PFSK-1 (cell line): ENCODE measurements at regions not wholly inside any gene's neighbourhood (a gene's known extent, or its start where the extent isn't known, plus 50 kb on each side); places are given as distances from the start of the nearest gene placed in this dataset.

Source experiments
- FOXP2 ChIP-seq: optimal IDR thresholded peaks from 2 replicates; pipeline ENCODE3; 2011; ENCODE audit warnings: borderline replicate concordance, control low read depth, inconsistent platforms; ENCODE audit not compliant: insufficient read depth; ENCODE audit errors: extremely low read length, extremely low read depth
- POLR2AphosphoS5 ChIP-seq: IDR thresholded peaks from 2 replicates; pipeline ENCODE4 v1.6.1; 2012; ENCODE audit warnings: low read depth, mild to moderate bottlenecking, control low read depth, low read length, moderate library complexity
- REST ChIP-seq, 2 experiments: IDR thresholded peaks; 2 replicates each; pipeline versions ENCODE4 v1.6.1 to v1.8.0; 2011 to 2012; ENCODE audit warnings: low read depth in 2 of 2, low read length in 2 of 2, control low read depth in 1 of 2, inconsistent platforms in 1 of 2, mild to moderate bottlenecking in 1 of 2, moderate library complexity in 1 of 2; ENCODE audit not compliant: insufficient read depth in 1 of 2
- SIN3A ChIP-seq: IDR thresholded peaks from 2 replicates; pipeline ENCODE4 v1.6.1; 2012; ENCODE audit warnings: mild to moderate bottlenecking, low read length, moderate library complexity, borderline replicate concordance; ENCODE audit not compliant: insufficient read depth
- TAF1 ChIP-seq: IDR thresholded peaks from 2 replicates; pipeline ENCODE4 v1.6.1; 2012; ENCODE audit warnings: low read length, control low read depth, borderline replicate concordance; ENCODE audit not compliant: insufficient read depth

GRCh38 chr14:97029800-97030199 lies 232.6 kb downstream of the VRK1 start:
- TF ChIP-seq SIN3A (no peak), TAF1 (no peak)

- TF ChIP-seq FOXP2 (no peak), POLR2AphosphoS5 (no peak), TAF1 (no peak), SIN3A (no peak), REST (IDR thresholded peaks at IDR 0.05; ENCODE audit: insufficient read depth in 1 of 2, low read depth in 2 of 2, low read length in 2 of 2) (no peak)
Observed at GRCh38 chr14:97031530-97031929, 234.3 kb downstream of the VRK1 start.

- TF ChIP-seq REST (IDR thresholded peaks at IDR 0.05; ENCODE audit: insufficient read depth in 1 of 2, low read depth in 2 of 2, low read length in 2 of 2) (no peak), TAF1 (no peak), SIN3A (no peak), FOXP2 (no peak), POLR2AphosphoS5 (no peak)
Observed at GRCh38 chr14:97033556-97034081, 236.4 kb downstream of the VRK1 start.

- TF ChIP-seq SIN3A (no peak), FOXP2 (no peak), POLR2AphosphoS5 (no peak), REST (IDR thresholded peaks at IDR 0.05; ENCODE audit: insufficient read depth in 1 of 2, low read depth in 2 of 2, low read length in 2 of 2) (no peak), TAF1 (no peak)
Observed at GRCh38 chr14:97036086-97036852, 239.1 kb downstream of the VRK1 start.

GRCh38 chr14:97039717-97040363 lies 242.7 kb downstream of the VRK1 start:
- TF ChIP-seq TAF1, result no peak

GRCh38 chr14:97046967-97047366 lies 249.8 kb downstream of the VRK1 start:
- TF ChIP-seq TAF1 (no peak), FOXP2 (no peak), REST (IDR thresholded peaks at IDR 0.05; ENCODE audit: insufficient read depth in 1 of 2, low read depth in 2 of 2, low read length in 2 of 2) (no peak), POLR2AphosphoS5 (no peak)
